H1 (cell line): ENCODE measurements at regions not wholly inside any gene's neighbourhood (a gene's known extent, or its start where the extent isn't known, plus 50 kb on each side); places are given as distances from the start of the nearest gene placed in this dataset.

ENCODE experiments used
- CHD2 ChIP-seq: IDR thresholded peaks from 2 replicates; pipeline ENCODE4 v1.6.1; 2012; ENCODE audit warnings: low read length, improper control_type of control experiment
- EZH2 ChIP-seq: fragments of 200-600 bp; sonication (generic); IDR thresholded peaks from 2 replicates; pipeline ENCODE4 v1.7.1; 2012; ENCODE audit warnings: low read depth, mild to moderate bottlenecking, moderate library complexity, low read length, inconsistent platforms; ENCODE audit not compliant: severe bottlenecking
- GABPA ChIP-seq: IDR thresholded peaks from 2 replicates; pipeline ENCODE4 v1.6.1; 2011; ENCODE audit warnings: mild to moderate bottlenecking, low read length, moderate library complexity, borderline replicate concordance; ENCODE audit not compliant: insufficient read depth
- HDAC2 ChIP-seq, 2 experiments: fragments of 300-600 bp in 1 of 2; sonication (generic) in 1 of 2; IDR thresholded peaks; 2 replicates each; pipeline ENCODE4 v1.6.1; 2011 to 2012; ENCODE audit warnings: low read depth in 2 of 2, low read length in 2 of 2, mild to moderate bottlenecking in 2 of 2, moderate library complexity in 2 of 2, borderline replicate concordance in 1 of 2, inconsistent platforms in 1 of 2
- MAFK ChIP-seq: IDR thresholded peaks from 2 replicates; pipeline ENCODE4 v1.6.1; 2012; ENCODE audit warnings: low read depth, mild to moderate bottlenecking, improper control_type of control experiment, low read length
- POLR2A ChIP-seq, 2 experiments: IDR thresholded peaks; 1 replicate in 1 of 2; 2 replicates in 1 of 2; pipeline ENCODE4 v1.6.1; 2011; ENCODE audit warnings: low read depth in 2 of 2, low read length in 2 of 2, mild to moderate bottlenecking in 2 of 2; ENCODE audit errors: control extremely low read depth in 1 of 2
- POU5F1 ChIP-seq: IDR thresholded peaks from 2 replicates; pipeline ENCODE4 v1.6.1; 2011; ENCODE audit warnings: low read depth, mild to moderate bottlenecking, low read length, moderate library complexity
- SP1 ChIP-seq: IDR thresholded peaks from 2 replicates; pipeline ENCODE4 v1.6.1; 2011; ENCODE audit warnings: low read depth, low read length
- SP2 ChIP-seq: IDR thresholded peaks from 2 replicates; pipeline ENCODE4 v1.6.1; 2012; ENCODE audit warnings: mild to moderate bottlenecking, low read length, inconsistent platforms
- TAF1 ChIP-seq: IDR thresholded peaks from 2 replicates; pipeline ENCODE4 v1.6.1; 2011; ENCODE audit warnings: mild to moderate bottlenecking, low read depth, low read length
- TEAD4 ChIP-seq: IDR thresholded peaks from 2 replicates; pipeline ENCODE4 v1.6.1; 2012; ENCODE audit warnings: low read depth, low read length, inconsistent platforms, mixed read lengths
- ZNF274 ChIP-seq: IDR thresholded peaks from 2 replicates; pipeline ENCODE4 v1.7.0; 2012; ENCODE audit warnings: low read length, borderline replicate concordance; ENCODE audit errors: extremely low read depth
- TF ChIP-seq, protein P1 (sequence below), 3 experiments: IDR thresholded peaks; 1 replicate in 2 of 3; 2 replicates in 1 of 3; pipeline versions ENCODE4 v1.5.1 to v1.6.1; 2011; ENCODE audit warnings: low read length in 3 of 3, mild to moderate bottlenecking in 3 of 3, inconsistent platforms in 2 of 3, low read depth in 1 of 3, moderate library complexity in 1 of 3; ENCODE audit not compliant: insufficient read depth in 1 of 3; ENCODE audit errors: control extremely low read depth in 1 of 3
- TF ChIP-seq, protein P2 (sequence below): IDR thresholded peaks from 2 replicates; pipeline ENCODE4 v1.6.1; 2011; ENCODE audit warnings: low read length, improper control_type of control experiment

DNA sequence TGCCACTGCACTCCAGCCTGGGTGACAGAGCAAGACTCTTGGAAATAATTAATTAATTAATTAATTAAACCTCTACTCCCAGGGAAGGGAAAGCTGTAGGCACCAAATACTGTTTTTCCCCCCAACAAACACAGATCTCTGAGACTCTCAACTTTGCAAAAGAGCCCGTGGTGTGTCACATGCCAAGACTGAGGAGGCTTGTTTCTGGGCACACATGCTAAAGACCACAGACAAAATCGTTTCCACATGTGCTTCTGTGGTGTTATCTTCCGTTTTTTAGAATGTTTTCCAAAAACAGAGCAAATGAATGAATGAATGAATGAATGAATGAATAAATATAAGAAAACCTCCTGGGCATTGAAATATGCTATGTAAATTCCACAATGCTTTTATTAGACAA, 55.6 kb upstream of the ATXN1 start:
- no peak for TF ChIP-seq TAF1
- TF ChIP-seq TEAD4 = no peak
- no peak for TF ChIP-seq POU5F1
- no peak for TF ChIP-seq POLR2A (IDR thresholded peaks at IDR 0.05; ENCODE audit: control extremely low read depth in 1 of 2, low read depth in 2 of 2, low read length in 2 of 2)
- TF ChIP-seq GABPA = no peak
- TF ChIP-seq, protein P1, sequence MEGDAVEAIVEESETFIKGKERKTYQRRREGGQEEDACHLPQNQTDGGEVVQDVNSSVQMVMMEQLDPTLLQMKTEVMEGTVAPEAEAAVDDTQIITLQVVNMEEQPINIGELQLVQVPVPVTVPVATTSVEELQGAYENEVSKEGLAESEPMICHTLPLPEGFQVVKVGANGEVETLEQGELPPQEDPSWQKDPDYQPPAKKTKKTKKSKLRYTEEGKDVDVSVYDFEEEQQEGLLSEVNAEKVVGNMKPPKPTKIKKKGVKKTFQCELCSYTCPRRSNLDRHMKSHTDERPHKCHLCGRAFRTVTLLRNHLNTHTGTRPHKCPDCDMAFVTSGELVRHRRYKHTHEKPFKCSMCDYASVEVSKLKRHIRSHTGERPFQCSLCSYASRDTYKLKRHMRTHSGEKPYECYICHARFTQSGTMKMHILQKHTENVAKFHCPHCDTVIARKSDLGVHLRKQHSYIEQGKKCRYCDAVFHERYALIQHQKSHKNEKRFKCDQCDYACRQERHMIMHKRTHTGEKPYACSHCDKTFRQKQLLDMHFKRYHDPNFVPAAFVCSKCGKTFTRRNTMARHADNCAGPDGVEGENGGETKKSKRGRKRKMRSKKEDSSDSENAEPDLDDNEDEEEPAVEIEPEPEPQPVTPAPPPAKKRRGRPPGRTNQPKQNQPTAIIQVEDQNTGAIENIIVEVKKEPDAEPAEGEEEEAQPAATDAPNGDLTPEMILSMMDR (IDR thresholded peaks at IDR 0.05; ENCODE audit: control extremely low read depth in 1 of 3, insufficient read depth in 1 of 3, low read depth in 1 of 3, low read length in 3 of 3) = no peak
- no peak for TF ChIP-seq ZNF274
- TF ChIP-seq HDAC2 (IDR thresholded peaks at IDR 0.05; ENCODE audit: borderline replicate concordance in 1 of 2, low read depth in 2 of 2, low read length in 2 of 2) = no peak
- TF ChIP-seq EZH2 = no peak
- no peak for TF ChIP-seq SP1
- no peak for TF ChIP-seq SP2
- TF ChIP-seq, protein P2, sequence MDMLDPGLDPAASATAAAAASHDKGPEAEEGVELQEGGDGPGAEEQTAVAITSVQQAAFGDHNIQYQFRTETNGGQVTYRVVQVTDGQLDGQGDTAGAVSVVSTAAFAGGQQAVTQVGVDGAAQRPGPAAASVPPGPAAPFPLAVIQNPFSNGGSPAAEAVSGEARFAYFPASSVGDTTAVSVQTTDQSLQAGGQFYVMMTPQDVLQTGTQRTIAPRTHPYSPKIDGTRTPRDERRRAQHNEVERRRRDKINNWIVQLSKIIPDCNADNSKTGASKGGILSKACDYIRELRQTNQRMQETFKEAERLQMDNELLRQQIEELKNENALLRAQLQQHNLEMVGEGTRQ = no peak
- TF ChIP-seq MAFK = no peak
- no peak for TF ChIP-seq CHD2
